ENCODE measurements at regions not wholly inside any gene's neighbourhood (a gene's known extent, or its start where the extent isn't known, plus 50 kb on each side); places are given as distances from the start of the nearest gene placed in this dataset.

DNA sequence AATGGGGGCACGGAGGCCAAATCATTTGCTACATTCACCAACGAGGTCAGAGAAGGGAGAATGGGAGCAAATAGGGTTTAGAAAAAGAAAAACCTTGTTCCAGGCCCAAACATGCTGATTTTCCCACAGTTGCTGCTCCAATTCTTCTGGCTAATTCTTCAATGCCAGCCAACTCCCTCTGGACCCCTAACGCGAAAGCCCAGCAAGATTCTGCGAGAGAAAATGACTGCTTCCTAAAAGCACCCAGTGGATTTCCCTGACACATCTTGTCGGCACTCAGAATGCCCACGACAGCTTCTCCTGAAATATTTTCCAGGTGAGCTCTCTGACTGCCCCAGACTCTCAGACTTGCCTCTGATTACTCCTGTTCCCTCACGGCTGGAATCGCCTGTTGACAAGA, 689.4 kb downstream of the MED13L start:
- intact Hi-C loops (cut with micrococcal nuclease): no loop called here
- Mint-ChIP-seq H3K27me3 (ENCODE audit: low read depth) (no peaks in the 10 kb centered on the region), H3K27ac (no peak overlapping the region), H3K4me1 (ENCODE audit: low read depth) (no peaks in the 10 kb centered on the region), H3K9me3 (peaks cover 14% of the 10 kb centered on the region), H3K36me3 (ENCODE audit: low read depth) (no peaks in the 10 kb centered on the region), H3K4me3 (ENCODE audit: low read depth) (no peak overlapping the region)
- DNase-seq (ENCODE audit: low spot score): no peak

DNA sequence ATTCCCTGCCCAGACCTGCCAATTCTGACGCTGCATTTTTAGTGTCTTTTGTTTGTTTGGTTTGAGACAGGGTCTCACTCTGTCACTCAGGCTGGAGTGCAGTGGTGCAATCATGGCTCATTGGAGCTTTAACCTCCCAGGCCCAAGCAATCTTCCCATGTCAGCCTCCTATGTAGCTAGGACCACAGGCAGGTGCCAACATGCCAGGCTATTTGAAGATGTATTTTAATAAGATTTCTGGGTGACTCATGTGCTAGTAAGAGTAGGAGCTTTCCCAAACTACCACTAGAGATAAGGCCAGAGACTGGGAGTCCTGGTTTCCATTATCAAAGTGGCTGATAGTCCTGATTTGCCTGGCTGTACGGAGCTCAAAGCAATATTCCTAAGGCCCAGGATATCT, 693.3 kb downstream of the MED13L start:
- Mint-ChIP-seq H3K9me3 (peaks cover 9% of the 10 kb centered on the region), H3K4me1 (ENCODE audit: low read depth) (no peaks in the 10 kb centered on the region), H3K27ac (no peak overlapping the region), H3K4me3 (ENCODE audit: low read depth) (no peak overlapping the region), H3K27me3 (ENCODE audit: low read depth) (no peaks in the 10 kb centered on the region), H3K36me3 (ENCODE audit: low read depth) (no peaks in the 10 kb centered on the region)
- DNase-seq (ENCODE audit: low spot score): no peak
- intact Hi-C loops (cut with micrococcal nuclease): no loop called here

DNA sequence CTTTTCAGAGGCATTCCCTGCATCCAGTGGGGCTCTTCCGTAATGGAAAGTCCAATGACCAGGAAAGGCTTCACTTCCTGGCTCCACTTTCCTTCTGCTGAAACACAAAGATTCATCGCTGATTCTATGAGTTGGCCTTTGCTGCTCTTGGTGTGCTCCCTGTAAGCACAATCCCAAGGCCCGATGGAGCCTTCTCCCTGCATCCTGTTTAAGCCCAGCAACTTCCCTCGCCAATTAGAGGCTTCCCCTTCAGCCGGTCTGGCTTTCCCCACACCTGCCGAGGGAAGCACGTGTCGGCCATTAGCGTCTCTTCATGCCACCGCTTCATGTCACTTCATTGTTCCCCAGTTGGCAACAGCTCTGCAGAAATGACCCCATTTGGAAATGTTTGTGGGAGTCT, 693.9 kb downstream of the MED13L start:
- peaks cover 9% of the 10 kb centered on the region for H3K9me3 Mint-ChIP-seq
- no peaks in the 10 kb centered on the region for H3K36me3 Mint-ChIP-seq (ENCODE audit: low read depth)
- H3K27me3 Mint-ChIP-seq (ENCODE audit: low read depth): no peaks in the 10 kb centered on the region
- no peaks in the 10 kb centered on the region for H3K4me1 Mint-ChIP-seq (ENCODE audit: low read depth)
- intact Hi-C loops (cut with micrococcal nuclease): no loop called here
- no peak overlapping the region for H3K27ac Mint-ChIP-seq
- DNase-seq (ENCODE audit: low spot score): no peak
- no peak overlapping the region for H3K4me3 Mint-ChIP-seq (ENCODE audit: low read depth)

DNA sequence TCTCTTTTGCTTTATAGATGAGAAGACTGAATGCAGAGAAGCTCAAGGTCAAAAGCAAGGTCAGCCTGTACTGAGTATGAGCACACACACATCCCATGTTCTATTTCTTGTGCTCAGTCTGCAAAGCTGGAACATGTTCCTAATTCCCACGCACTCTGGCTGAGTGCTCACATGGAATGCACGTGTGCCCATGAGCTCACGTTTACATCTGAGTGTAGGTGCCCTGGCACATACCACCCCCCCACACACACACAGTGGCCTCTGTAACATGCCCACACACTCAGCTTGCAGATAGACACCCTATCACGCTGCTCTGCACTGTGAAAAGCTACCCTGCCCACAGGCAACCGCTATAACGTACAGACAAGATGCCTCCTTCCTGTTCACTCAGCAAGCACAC, 700.1 kb downstream of the MED13L start:
- intact Hi-C loops (cut with micrococcal nuclease): no loop called here
- Mint-ChIP-seq H3K27ac (no peak overlapping the region), H3K9me3 (no peaks in the 10 kb centered on the region), H3K27me3 (ENCODE audit: low read depth) (no peaks in the 10 kb centered on the region), H3K4me3 (ENCODE audit: low read depth) (no peak overlapping the region), H3K36me3 (ENCODE audit: low read depth) (no peaks in the 10 kb centered on the region), H3K4me1 (ENCODE audit: low read depth) (no peaks in the 10 kb centered on the region)
- DNase-seq (ENCODE audit: low spot score): no peak

DNA sequence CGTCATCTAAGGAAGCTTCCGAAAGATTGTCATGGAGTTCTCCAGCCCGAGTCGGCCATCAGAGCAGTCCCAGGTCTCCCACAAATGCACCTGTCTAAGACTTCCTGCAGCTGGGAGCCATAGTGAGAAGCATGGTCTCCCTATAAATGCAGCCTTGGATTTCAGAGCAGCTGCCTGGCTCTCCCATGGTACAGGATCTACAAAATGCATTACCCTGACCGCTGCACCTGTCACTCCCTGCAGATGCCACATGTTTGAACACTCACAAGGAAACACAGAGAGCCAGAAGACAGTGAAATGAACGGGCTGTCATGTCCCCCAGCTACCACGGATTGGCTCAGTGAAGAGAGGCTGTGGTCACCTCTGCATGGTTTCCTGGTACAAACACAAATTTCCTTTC, 702.7 kb downstream of the MED13L start:
- Mint-ChIP-seq H3K36me3 (ENCODE audit: low read depth) (no peaks in the 10 kb centered on the region), H3K27ac (no peak overlapping the region), H3K4me3 (ENCODE audit: low read depth) (no peak overlapping the region), H3K4me1 (ENCODE audit: low read depth) (no peaks in the 10 kb centered on the region), H3K27me3 (ENCODE audit: low read depth) (no peaks in the 10 kb centered on the region), H3K9me3 (no peaks in the 10 kb centered on the region)
- no peak for DNase-seq (ENCODE audit: low spot score)
- intact Hi-C loops (cut with micrococcal nuclease): no loop called here

DNA sequence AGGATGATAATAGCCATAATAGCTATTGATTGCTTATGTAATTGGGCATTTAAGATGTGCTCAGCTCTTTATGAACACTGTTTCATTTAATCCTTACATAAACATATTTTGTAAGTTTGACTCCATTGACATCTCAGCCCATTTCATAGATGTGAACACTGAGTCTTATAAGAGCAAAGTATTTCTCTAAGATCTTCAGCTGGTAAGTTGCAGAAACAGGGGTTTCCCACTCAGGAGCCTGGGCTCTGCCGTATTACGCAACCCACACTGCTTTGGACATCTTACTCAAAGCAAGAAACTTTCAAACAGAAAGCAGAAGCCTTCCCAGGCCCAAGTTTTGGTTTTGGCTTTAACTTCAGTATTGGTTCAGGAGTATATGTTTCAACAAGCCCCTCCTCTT, 705.1 kb downstream of the MED13L start:
- Mint-ChIP-seq H3K36me3 (ENCODE audit: low read depth) (no peaks in the 10 kb centered on the region), H3K27me3 (ENCODE audit: low read depth) (no peaks in the 10 kb centered on the region), H3K4me1 (ENCODE audit: low read depth) (no peaks in the 10 kb centered on the region), H3K27ac (no peak overlapping the region), H3K9me3 (no peaks in the 10 kb centered on the region), H3K4me3 (ENCODE audit: low read depth) (no peak overlapping the region)
- intact Hi-C loops (cut with micrococcal nuclease): no loop called here
- no peak for DNase-seq (ENCODE audit: low spot score)

DNA sequence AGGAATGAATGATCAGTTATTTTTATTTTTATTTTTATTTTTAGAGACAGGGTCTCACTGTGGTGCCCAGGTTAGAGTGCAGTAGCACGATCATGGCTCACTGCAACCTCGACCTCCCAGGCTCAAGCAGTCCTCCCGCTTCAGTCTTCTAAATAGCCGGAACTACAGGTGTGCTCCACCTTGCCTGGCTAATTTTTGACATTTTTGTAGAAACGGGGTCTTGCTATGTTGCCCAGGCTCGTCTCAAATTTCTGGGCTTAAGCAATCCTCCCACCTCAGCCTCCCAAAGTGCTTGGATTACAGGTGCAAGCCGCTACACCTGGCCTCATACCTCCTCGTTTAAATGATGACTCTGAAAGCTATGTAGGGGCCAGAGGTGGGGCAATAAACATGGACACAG, 706.0 kb downstream of the MED13L start:
- Mint-ChIP-seq H3K4me3 (ENCODE audit: low read depth) (no peak overlapping the region), H3K27me3 (ENCODE audit: low read depth) (no peaks in the 10 kb centered on the region), H3K27ac (no peak overlapping the region), H3K9me3 (no peaks in the 10 kb centered on the region), H3K36me3 (ENCODE audit: low read depth) (no peaks in the 10 kb centered on the region), H3K4me1 (ENCODE audit: low read depth) (no peaks in the 10 kb centered on the region)
- intact Hi-C loops (cut with micrococcal nuclease): no loop called here
- no peak for DNase-seq (ENCODE audit: low spot score)

DNA sequence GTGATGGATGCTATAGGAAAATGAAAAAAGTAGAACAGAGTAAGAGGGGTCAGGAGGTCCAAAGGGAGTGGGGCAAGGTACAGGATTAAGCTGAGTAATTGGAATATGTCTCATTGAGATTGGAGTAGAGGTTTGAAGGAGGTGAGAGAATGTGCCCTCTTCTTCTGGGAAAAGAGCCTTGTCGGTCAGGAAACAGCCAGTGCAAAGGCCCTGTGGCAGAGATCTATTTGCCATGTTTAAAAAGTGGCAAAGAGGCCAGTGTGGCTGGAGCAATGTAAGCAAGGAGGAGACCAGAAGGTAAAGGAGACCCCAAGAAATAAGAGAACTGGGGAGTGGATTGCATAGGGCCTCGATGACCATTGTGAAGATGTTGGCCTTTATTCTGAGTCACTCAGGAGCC, 706.5 kb downstream of the MED13L start:
- Mint-ChIP-seq H3K4me3 (ENCODE audit: low read depth) (no peak overlapping the region), H3K4me1 (ENCODE audit: low read depth) (no peaks in the 10 kb centered on the region), H3K9me3 (no peaks in the 10 kb centered on the region), H3K36me3 (ENCODE audit: low read depth) (no peaks in the 10 kb centered on the region), H3K27me3 (ENCODE audit: low read depth) (no peaks in the 10 kb centered on the region), H3K27ac (no peak overlapping the region)
- intact Hi-C loops (cut with micrococcal nuclease): no loop called here
- DNase-seq (ENCODE audit: low spot score): no peak

DNA sequence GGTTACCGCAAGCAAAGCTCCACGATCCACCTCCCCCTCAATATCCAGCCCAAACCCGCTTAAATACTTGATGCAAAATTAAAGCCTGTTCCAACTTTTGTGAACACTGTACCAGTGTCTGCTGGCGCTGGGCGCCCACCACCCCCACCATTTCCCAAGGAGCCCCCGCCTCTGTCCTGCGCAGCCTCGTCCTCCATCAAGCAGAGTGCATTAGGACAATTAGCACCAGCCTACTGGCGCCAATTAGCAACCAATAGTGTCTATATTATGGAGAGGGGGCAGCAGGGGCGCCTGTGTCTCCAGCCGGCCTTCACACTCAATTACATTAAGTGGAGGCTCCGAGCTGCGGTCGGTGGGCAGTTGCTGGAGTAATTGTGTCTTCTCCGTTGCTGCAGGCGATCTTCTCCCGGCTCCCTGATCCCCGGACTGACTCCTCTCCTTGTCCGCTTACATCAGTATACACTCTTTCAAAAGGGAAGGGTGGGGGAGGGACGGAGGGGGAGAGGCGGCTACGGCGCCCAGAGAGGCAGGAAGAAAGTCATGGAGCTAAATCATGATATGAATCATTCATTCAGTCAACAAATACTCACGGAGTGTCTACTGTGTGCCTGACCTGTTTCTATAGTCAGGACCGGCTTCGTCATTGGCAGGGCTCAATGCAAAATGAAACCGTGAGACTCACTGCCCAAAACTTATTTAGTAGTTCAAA, 707.3 kb downstream of the MED13L start:
- H3K27me3 Mint-ChIP-seq (ENCODE audit: low read depth): no peaks in the 10 kb centered on the region
- no peaks in the 10 kb centered on the region for H3K36me3 Mint-ChIP-seq (ENCODE audit: low read depth)
- intact Hi-C loops (cut with micrococcal nuclease): no loop called here
- H3K27ac Mint-ChIP-seq: no peak overlapping the region
- H3K4me3 Mint-ChIP-seq (ENCODE audit: low read depth): no peak overlapping the region
- no peaks in the 10 kb centered on the region for H3K4me1 Mint-ChIP-seq (ENCODE audit: low read depth)
- no peak for DNase-seq (ENCODE audit: low spot score)
- no peaks in the 10 kb centered on the region for H3K9me3 Mint-ChIP-seq

DNA sequence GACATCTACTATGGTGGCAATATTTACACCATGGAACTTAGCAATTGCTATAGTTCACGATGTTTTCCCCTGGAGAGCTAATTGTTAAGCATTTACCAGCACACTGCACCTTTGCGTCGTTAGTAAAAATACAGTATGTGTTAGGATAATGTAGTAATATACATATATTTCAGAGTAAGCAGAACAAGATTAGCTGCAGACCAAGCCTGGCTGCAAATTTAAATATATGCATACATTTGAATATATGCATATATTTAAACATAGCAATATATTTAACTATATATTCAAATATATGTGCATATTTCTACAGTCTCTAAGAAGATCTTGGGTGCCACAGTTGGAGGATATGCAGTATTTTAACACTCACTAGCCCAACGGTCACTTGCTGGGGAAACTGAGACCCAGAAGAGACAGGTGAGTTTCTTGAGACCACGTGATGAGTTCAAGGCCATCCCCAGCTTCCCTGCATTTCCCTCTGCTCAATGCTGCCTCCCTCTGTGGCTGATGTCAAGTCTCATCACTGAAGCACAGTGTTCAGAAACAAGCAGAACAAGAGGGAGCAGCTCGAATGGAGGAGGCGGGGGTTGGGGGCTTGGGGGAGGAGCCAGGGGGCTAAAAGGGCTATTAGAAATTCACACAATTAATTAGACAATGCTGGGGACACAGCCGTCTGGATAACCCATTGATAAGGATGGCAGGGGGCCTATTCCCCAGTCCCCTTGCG, 708.0 kb downstream of the MED13L start:
- Mint-ChIP-seq H3K36me3 (ENCODE audit: low read depth) (no peaks in the 10 kb centered on the region), H3K27me3 (ENCODE audit: low read depth) (no peaks in the 10 kb centered on the region), H3K9me3 (no peaks in the 10 kb centered on the region), H3K4me1 (ENCODE audit: low read depth) (no peaks in the 10 kb centered on the region), H3K27ac (no peak overlapping the region), H3K4me3 (ENCODE audit: low read depth) (no peak overlapping the region)
- intact Hi-C loops (cut with micrococcal nuclease): no loop called here
- DNase-seq (ENCODE audit: low spot score): no peak

DNA sequence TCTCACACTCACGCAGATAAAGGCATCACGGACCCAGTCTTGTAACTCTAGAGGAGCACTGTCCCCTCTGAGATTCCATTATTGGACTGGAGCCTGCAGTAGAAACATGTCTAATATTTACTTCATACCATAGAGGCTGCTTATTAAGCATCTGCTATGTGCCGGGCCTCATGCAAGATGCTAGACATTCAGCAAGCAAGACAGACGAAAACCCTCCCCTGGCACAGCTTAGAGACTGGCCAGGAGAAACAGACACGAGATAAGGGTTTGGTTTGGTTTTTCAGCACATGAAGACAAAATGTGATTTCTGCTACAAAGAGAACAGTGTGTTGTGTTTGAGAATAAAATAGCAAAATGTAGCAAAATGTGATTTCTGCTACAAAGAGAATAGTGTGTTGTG, 719.2 kb downstream of the MED13L start:
- no peaks in the 10 kb centered on the region for H3K4me1 Mint-ChIP-seq (ENCODE audit: low read depth)
- H3K27ac Mint-ChIP-seq: no peak overlapping the region
- DNase-seq (ENCODE audit: low spot score): no peak
- no peaks in the 10 kb centered on the region for H3K36me3 Mint-ChIP-seq (ENCODE audit: low read depth)
- H3K27me3 Mint-ChIP-seq (ENCODE audit: low read depth): no peaks in the 10 kb centered on the region
- no peak overlapping the region for H3K4me3 Mint-ChIP-seq (ENCODE audit: low read depth)
- H3K9me3 Mint-ChIP-seq: peaks cover 7% of the 10 kb centered on the region
- intact Hi-C loops (cut with micrococcal nuclease): no loop called here

DNA sequence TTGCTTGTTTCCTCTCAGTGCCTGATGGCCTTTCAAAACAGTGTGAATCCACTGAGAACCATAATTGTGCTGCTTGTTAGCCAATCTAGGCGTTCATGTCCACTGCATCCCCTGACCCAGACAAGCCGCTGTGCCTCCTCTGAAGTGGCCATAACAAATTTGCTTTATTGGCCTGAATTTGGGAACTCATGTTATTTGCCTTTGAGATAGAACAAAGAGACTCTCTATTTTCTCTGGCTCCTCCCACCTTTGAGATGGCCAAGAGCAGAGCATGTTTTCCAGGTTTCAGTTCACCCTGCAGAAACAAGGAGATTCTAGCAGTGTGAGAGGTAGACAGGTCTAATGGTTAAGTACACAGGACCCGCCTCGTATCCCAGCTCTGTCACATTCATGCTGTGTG, 723.9 kb downstream of the MED13L start:
- no peak overlapping the region for H3K4me3 Mint-ChIP-seq (ENCODE audit: low read depth)
- H3K9me3 Mint-ChIP-seq: peaks cover 7% of the 10 kb centered on the region
- H3K27ac Mint-ChIP-seq: no peak overlapping the region
- no peak for DNase-seq (ENCODE audit: low spot score)
- H3K27me3 Mint-ChIP-seq (ENCODE audit: low read depth): no peaks in the 10 kb centered on the region
- H3K4me1 Mint-ChIP-seq (ENCODE audit: low read depth): no peaks in the 10 kb centered on the region
- intact Hi-C loops (cut with micrococcal nuclease): no loop called here
- H3K36me3 Mint-ChIP-seq (ENCODE audit: low read depth): no peaks in the 10 kb centered on the region

DNA sequence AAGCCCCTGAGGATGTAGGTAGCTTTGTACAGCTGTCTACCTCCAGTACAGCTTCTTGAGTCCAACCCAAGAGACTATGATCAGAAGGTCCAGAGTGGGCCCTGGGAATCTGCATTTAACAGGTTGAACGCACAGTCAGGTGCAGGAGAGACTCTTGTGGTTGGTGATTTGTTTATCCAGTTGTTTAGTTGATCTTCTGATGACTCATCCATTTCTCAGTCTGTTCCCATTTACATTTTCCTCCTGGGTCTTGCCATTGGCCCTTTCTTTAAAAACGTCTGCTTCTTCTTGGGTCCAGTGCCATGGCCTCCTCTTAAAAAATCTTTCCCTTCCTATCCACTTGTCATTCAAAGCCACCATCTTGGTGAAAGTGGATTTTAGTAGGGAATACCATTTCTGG, 734.2 kb downstream of the MED13L start:
- Mint-ChIP-seq H3K27ac (no peak overlapping the region), H3K36me3 (ENCODE audit: low read depth) (no peaks in the 10 kb centered on the region), H3K4me3 (ENCODE audit: low read depth) (no peak overlapping the region), H3K4me1 (ENCODE audit: low read depth) (no peaks in the 10 kb centered on the region), H3K27me3 (ENCODE audit: low read depth) (no peaks in the 10 kb centered on the region), H3K9me3 (peaks cover 12% of the 10 kb centered on the region)
- DNase-seq (ENCODE audit: low spot score): no peak
- intact Hi-C loops (cut with micrococcal nuclease): no loop called here

Measured in activated T-helper 2 cell treated with anti-CD3 and anti-CD28 coated beads, Interferon-gamma antibody, Interleukin-2, Interleukin-4, amounts not matched to agents 10 μg/mL and 5 μg/mL and 100 μg/mL, durations not matched to agents 14 hours and 24 hours and 36 hours (primary cell).